Endodermal cell (in vitro differentiated cells): ENCODE measurements at regions not wholly inside any gene's neighbourhood (a gene's known extent, or its start where the extent isn't known, plus 50 kb on each side); places are given as distances from the start of the nearest gene placed in this dataset.

Experiments
- DNase-seq: peaks from one replicate; pipeline ENCODE4 v3.0.0-alpha.2; 2017
- H3K27ac ChIP-seq: 2 replicates; pipeline ENCODE4 v1.5.1; 2013; ENCODE audit warnings: mild to moderate bottlenecking, low read depth, low read length, moderate library complexity
- H3K27me3 ChIP-seq: 2 replicates; pipeline ENCODE4 v1.6.1; 2013; ENCODE audit warnings: mild to moderate bottlenecking, low read length, moderate library complexity; ENCODE audit not compliant: insufficient read depth, control insufficient read depth, poor library complexity, severe bottlenecking
- H3K36me3 ChIP-seq: 2 replicates; pipeline ENCODE4 v1.7.0; 2013; ENCODE audit warnings: mild to moderate bottlenecking, low read length, moderate library complexity; ENCODE audit not compliant: control insufficient read depth, insufficient read depth
- H3K4me1 ChIP-seq: one replicate; pipeline ENCODE4 v1.7.0; 2013; ENCODE audit warnings: low read length; ENCODE audit not compliant: control insufficient read depth, insufficient read depth
- H3K4me3 ChIP-seq: 2 replicates; pipeline ENCODE4 v1.5.1; 2013; ENCODE audit warnings: mild to moderate bottlenecking, low read length, moderate library complexity
- H3K9ac ChIP-seq: 2 replicates; pipeline ENCODE4 v1.6.1; 2013; ENCODE audit warnings: mild to moderate bottlenecking, low read length, moderate library complexity; ENCODE audit not compliant: poor library complexity, severe bottlenecking; ENCODE audit errors: extremely low read depth
- H3K9me3 ChIP-seq: 2 replicates; pipeline ENCODE4 v1.6.1; 2013; ENCODE audit warnings: mild to moderate bottlenecking, low read length, moderate library complexity; ENCODE audit not compliant: control insufficient read depth
- H3K27ac Mint-ChIP-seq: 2 replicates; pipeline ENCODE4 v1.8.0; 2020; ENCODE audit warnings: mixed read lengths
- H3K27me3 Mint-ChIP-seq: 2 replicates; pipeline ENCODE4 v1.8.0; 2021; ENCODE audit warnings: mild to moderate bottlenecking, mixed read lengths; ENCODE audit not compliant: insufficient read depth
- H3K36me3 Mint-ChIP-seq: 2 replicates; pipeline ENCODE4 v1.8.0; 2020; ENCODE audit warnings: low read depth, mixed read lengths
- H3K4me1 Mint-ChIP-seq: 2 replicates; pipeline ENCODE4 v1.8.0; 2020; ENCODE audit warnings: mixed read lengths
- H3K4me3 Mint-ChIP-seq: 2 replicates; pipeline ENCODE4 v1.8.0; 2020; ENCODE audit warnings: mild to moderate bottlenecking, moderate library complexity, mixed read lengths
- H3K9me3 Mint-ChIP-seq: 2 replicates; pipeline ENCODE4 v1.8.0; 2020; ENCODE audit warnings: mild to moderate bottlenecking, mixed read lengths
- CTCF ChIP-seq: fragments of 200-600 bp; sonication (generic); conservative IDR thresholded peaks from 2 replicates; pipeline ENCODE4 v1.5.0; 2021; ENCODE audit warnings: antibody characterized with exemption, mild to moderate bottlenecking
- WGBS, 2 experiments: methylation state at CpG; one replicate each; pipeline versions ENCODE4 v1.1.5 to v1.1.7; 2013; ENCODE audit warnings: missing lambda C conversion rate in 2 of 2, mixed read lengths in 1 of 2; ENCODE audit not compliant: insufficient coverage in 1 of 2, insufficient read length in 1 of 2; 5-methylcytosine and 5-hydroxymethylcytosine counted together

- Mint-ChIP-seq H3K4me3 (no peak overlapping the region), H3K27me3 (no peaks in the 10 kb centered on the region), H3K27ac (no peak overlapping the region), H3K4me1 (no peaks in the 10 kb centered on the region), H3K36me3 (no peaks in the 10 kb centered on the region), H3K9me3 (peaks cover 3% of the 10 kb centered on the region)
- TF ChIP-seq CTCF = no peak
- WGBS, 2 experiments = 96% methylated on average over 1 of the region's 1 CpG; no CpG with 5 or more reads in 1 of the 2 experiments
- H3K27ac ChIP-seq = no peak overlapping the region
- H3K9me3 ChIP-seq = no peaks in the 10 kb centered on the region
- no peak overlapping the region for H3K4me3 ChIP-seq
- H3K27me3 ChIP-seq = no peaks in the 10 kb centered on the region
- no peak overlapping the region for H3K9ac ChIP-seq
- no peaks in the 10 kb centered on the region for H3K4me1 ChIP-seq
- H3K36me3 ChIP-seq = no peaks in the 10 kb centered on the region
- no peak for DNase-seq
These were observed 1272.5 kb downstream of the ROBO1 start for GRCh38 chr3:78495301-78495700.

- DNase-seq = no peak
- Mint-ChIP-seq H3K9me3 (peaks cover 3% of the 10 kb centered on the region), H3K4me1 (no peaks in the 10 kb centered on the region), H3K4me3 (no peak overlapping the region), H3K36me3 (no peaks in the 10 kb centered on the region), H3K27me3 (no peaks in the 10 kb centered on the region), H3K27ac (no peak overlapping the region)
- TF ChIP-seq CTCF = no peak
- no peaks in the 10 kb centered on the region for H3K4me1 ChIP-seq
- no peak overlapping the region for H3K9ac ChIP-seq
- no peaks in the 10 kb centered on the region for H3K36me3 ChIP-seq
- H3K4me3 ChIP-seq = no peak overlapping the region
- H3K9me3 ChIP-seq = no peaks in the 10 kb centered on the region
- WGBS, 2 experiments = 91% methylated on average over 5 of the region's 5 CpGs; no CpG with 5 or more reads in 1 of the 2 experiments
- H3K27ac ChIP-seq = no peak overlapping the region
- no peaks in the 10 kb centered on the region for H3K27me3 ChIP-seq
These were observed 1271.3 kb downstream of the ROBO1 start for GRCh38 chr3:78496501-78496900.

GRCh38 chr3:78497021-78497420, 1270.8 kb downstream of the ROBO1 start:
- H3K4me1 Mint-ChIP-seq = no peaks in the 10 kb centered on the region
- WGBS, 2 experiments = 87 to 94% methylated on average over 4 of the region's 4 CpGs

More at GRCh38 chr3:78497021-78497420, 1270.8 kb downstream of the ROBO1 start:
- Histone ChIP-seq H3K4me3 (no peak overlapping the region), H3K4me1 (no peaks in the 10 kb centered on the region), H3K9ac (no peak overlapping the region), H3K27ac (no peak overlapping the region), H3K36me3 (no peaks in the 10 kb centered on the region), H3K9me3 (no peaks in the 10 kb centered on the region), H3K27me3 (no peaks in the 10 kb centered on the region)
- TF ChIP-seq CTCF = no peak
- Mint-ChIP-seq H3K9me3 (peaks cover 3% of the 10 kb centered on the region), H3K36me3 (no peaks in the 10 kb centered on the region), H3K27me3 (no peaks in the 10 kb centered on the region), H3K27ac (no peak overlapping the region), H3K4me3 (no peak overlapping the region)
- DNase-seq = no peak
